ENCODE measurements at regions not wholly inside any gene's neighbourhood (a gene's known extent, or its start where the extent isn't known, plus 50 kb on each side); places are given as distances from the start of the nearest gene placed in this dataset.

DNA sequence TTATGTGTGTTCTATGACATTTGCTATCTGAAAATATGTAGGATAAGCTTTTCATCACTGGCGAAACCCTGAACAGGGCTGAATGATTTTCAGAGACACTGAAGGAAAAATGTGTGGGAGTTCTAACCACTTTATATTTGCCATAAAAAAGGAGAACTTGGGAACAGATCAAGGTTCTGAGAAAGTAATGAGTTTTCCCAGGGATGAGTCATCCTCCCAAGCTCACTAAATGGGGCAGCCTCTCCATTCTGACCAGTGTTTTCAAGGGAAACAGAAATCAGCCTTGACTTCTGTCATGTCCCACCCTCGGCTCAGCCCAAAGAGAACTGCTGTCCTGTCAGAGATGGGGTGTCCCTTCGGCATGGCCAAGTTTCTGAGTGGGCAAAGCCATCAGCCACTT lies 2109.8 kb upstream of the CELF4 start:
- TF ChIP-seq POLR2AphosphoS5 (IDR thresholded peaks at IDR 0.05; ENCODE audit: low read depth, low read length) (no peak), TAF1 (IDR thresholded peaks at IDR 0.05; ENCODE audit: borderline replicate concordance, insufficient read depth, low read length) (no peak), SIN3A (IDR thresholded peaks at IDR 0.05; ENCODE audit: borderline replicate concordance, insufficient read depth, low read length) (no peak)
- TF ChIP-seq, protein P1, sequence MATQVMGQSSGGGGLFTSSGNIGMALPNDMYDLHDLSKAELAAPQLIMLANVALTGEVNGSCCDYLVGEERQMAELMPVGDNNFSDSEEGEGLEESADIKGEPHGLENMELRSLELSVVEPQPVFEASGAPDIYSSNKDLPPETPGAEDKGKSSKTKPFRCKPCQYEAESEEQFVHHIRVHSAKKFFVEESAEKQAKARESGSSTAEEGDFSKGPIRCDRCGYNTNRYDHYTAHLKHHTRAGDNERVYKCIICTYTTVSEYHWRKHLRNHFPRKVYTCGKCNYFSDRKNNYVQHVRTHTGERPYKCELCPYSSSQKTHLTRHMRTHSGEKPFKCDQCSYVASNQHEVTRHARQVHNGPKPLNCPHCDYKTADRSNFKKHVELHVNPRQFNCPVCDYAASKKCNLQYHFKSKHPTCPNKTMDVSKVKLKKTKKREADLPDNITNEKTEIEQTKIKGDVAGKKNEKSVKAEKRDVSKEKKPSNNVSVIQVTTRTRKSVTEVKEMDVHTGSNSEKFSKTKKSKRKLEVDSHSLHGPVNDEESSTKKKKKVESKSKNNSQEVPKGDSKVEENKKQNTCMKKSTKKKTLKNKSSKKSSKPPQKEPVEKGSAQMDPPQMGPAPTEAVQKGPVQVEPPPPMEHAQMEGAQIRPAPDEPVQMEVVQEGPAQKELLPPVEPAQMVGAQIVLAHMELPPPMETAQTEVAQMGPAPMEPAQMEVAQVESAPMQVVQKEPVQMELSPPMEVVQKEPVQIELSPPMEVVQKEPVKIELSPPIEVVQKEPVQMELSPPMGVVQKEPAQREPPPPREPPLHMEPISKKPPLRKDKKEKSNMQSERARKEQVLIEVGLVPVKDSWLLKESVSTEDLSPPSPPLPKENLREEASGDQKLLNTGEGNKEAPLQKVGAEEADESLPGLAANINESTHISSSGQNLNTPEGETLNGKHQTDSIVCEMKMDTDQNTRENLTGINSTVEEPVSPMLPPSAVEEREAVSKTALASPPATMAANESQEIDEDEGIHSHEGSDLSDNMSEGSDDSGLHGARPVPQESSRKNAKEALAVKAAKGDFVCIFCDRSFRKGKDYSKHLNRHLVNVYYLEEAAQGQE (IDR thresholded peaks at IDR 0.05; ENCODE audit: insufficient read depth in 1 of 2, low read depth in 2 of 2, low read length in 2 of 2), result no peak

Data from PFSK-1 (cell line).